Upper lobe of left lung (tissue), 4 donors: ENCODE measurements at regions not wholly inside any gene's neighbourhood (a gene's known extent, or its start where the extent isn't known, plus 50 kb on each side); places are given as distances from the start of the nearest gene placed in this dataset.

Experiments
- CTCF ChIP-seq, 6 experiments: fragments of 450-650 bp in 4 of 6; fragments of 200-600 bp in 2 of 6; sonication (generic) in 2 of 6; IDR thresholded peaks; one replicate each; pipeline ENCODE4 v1.5.1; 2016 to 2019; ENCODE audit warnings: antibody characterized with exemption in 6 of 6
- POLR2AphosphoS5 ChIP-seq, 2 donors: sonication (generic); formaldehyde crosslinking; IDR thresholded peaks; one replicate each; pipeline ENCODE4 v1.5.1; 2017; ENCODE audit warnings: antibody characterized with exemption in 2 of 2

DNA sequence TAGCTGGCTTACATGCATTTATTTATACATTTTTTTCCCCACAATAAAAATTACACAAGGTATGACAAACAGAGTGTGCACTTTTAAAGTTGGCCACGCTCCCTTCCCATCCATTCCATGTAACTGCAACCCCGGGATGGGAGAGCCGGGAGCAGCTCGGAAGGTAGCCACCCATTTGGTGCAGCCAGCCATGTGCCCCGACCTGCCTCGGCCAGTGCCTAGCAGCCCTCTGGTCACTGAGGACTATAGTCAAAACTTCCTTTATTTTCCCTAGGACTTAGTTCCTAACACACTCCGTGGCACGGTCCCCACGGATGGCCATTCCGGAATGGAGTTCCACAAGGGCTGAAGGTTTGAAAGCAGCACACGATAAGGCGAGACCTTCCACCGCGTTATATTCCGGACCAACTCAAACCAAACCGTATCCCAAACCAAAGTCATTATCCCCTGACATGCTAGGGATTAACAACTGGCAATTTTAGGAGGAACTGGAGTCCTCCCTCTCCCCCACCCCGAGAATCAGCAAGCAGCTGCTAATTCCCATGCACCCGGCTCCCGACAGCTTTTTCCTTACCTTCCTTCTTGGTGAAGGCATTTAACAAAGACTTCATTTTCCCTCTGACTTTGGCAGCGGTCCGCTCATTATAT lies 426.4 kb downstream of the SHANK2 start:
- TF ChIP-seq POLR2AphosphoS5 (IDR thresholded peaks at IDR 0.05) (no peak), CTCF (IDR thresholded peaks at IDR 0.05) (no peak)
